Fibroblast of lung (primary cell): ENCODE measurements at regions not wholly inside any gene's neighbourhood (a gene's known extent, or its start where the extent isn't known, plus 50 kb on each side); places are given as distances from the start of the nearest gene placed in this dataset.

Source experiments
- DNase-seq, 2 donors: peaks; one replicate each; pipeline versions ENCODE4 v3.0.0 to v3.0.0-alpha.2; 2010; ENCODE audit warnings: low read depth in 2 of 2
- H2AFZ ChIP-seq: 2 replicates; pipeline ENCODE4 v1.5.1; 2012; ENCODE audit warnings: low read length, control low read depth, inconsistent platforms
- H3K27ac ChIP-seq: 2 replicates; pipeline ENCODE4 v1.5.1; 2011; ENCODE audit warnings: low read length, control low read depth; ENCODE audit not compliant: insufficient read depth
- H3K27me3 ChIP-seq: 2 replicates; pipeline ENCODE4 v1.5.1; 2011; ENCODE audit warnings: mild to moderate bottlenecking, low read length; ENCODE audit not compliant: control insufficient read depth, insufficient read depth
- H3K36me3 ChIP-seq: 2 replicates; pipeline ENCODE4 v1.5.1; 2011; ENCODE audit warnings: low read length; ENCODE audit not compliant: control insufficient read depth, insufficient read depth
- H3K4me1 ChIP-seq: 2 replicates; pipeline ENCODE4 v1.5.1; 2011; ENCODE audit warnings: low read length; ENCODE audit not compliant: control insufficient read depth, insufficient read depth; ENCODE audit errors: extremely low read depth
- H3K4me2 ChIP-seq: 2 replicates; pipeline ENCODE4 v1.5.1; 2011; ENCODE audit warnings: low read length, control low read depth; ENCODE audit not compliant: insufficient read depth; ENCODE audit errors: extremely low read depth
- H3K4me3 ChIP-seq, 4 experiments: fragments of 200-600 bp in 1 of 4; sonication (generic) in 1 of 4; replicated peaks in 1 of 4; 2 replicates each; pipeline ENCODE4 v1.5.1; 2011 to 2016; ENCODE audit warnings: low read length in 4 of 4, low read depth in 3 of 4, mild to moderate bottlenecking in 3 of 4, control low read depth in 2 of 4, inconsistent platforms in 1 of 4, mixed read lengths in 1 of 4; ENCODE audit not compliant: insufficient read depth in 1 of 4; ENCODE audit errors: control extremely low read depth in 1 of 4
- H3K79me2 ChIP-seq: 2 replicates; pipeline ENCODE4 v1.5.1; 2012; ENCODE audit warnings: mild to moderate bottlenecking, low read length, inconsistent platforms; ENCODE audit not compliant: control insufficient read depth, insufficient read depth
- H3K9ac ChIP-seq: 2 replicates; pipeline ENCODE4 v1.5.1; 2011; ENCODE audit warnings: mild to moderate bottlenecking, low read length, control low read depth; ENCODE audit not compliant: insufficient read depth
- H3K9me3 ChIP-seq: 2 replicates; pipeline ENCODE4 v1.5.1; 2012; ENCODE audit warnings: low read depth, low read length; ENCODE audit not compliant: control insufficient read depth, insufficient read depth
- H4K20me1 ChIP-seq: 2 replicates; pipeline ENCODE4 v1.5.1; 2011; ENCODE audit warnings: low read length; ENCODE audit not compliant: control insufficient read depth, insufficient read depth; ENCODE audit errors: extremely low read depth
- CTCF ChIP-seq, 2 donors: IDR thresholded peaks in 1 of 2; conservative IDR thresholded peaks in 1 of 2; 1 replicate in 1 of 2; 2 replicates in 1 of 2; pipeline ENCODE4 v1.5.1; 2011 to 2012; ENCODE audit warnings: low read length in 2 of 2, control low read depth in 1 of 2, inconsistent platforms in 1 of 2, low read depth in 1 of 2, mild to moderate bottlenecking in 1 of 2
- EZH2 ChIP-seq: IDR thresholded peaks from 2 replicates; pipeline ENCODE4 v1.5.1; 2012; ENCODE audit warnings: low read length, control low read depth, mild to moderate bottlenecking; ENCODE audit errors: missing control alignments

DNA sequence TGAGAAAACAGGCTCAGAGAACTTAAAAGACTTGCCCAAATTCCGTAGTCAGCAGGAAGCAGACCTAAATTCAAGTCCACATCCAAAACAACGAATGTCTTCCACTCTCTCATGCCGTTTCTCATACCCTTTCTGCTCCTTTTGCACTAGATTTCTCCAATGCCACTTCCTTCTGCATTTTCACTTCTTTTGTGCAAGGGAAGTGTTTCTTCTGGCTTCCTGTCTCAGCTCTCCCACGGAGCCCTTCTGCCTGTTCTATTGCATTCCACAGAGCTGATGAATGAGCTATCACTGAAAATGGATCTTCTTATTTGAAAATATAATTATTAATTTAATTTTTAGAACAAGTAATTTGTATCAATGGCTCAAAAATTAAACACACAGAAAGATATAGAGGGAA, 56.1 kb upstream of the STK24 start:
- Histone ChIP-seq H4K20me1 (no peaks in the 10 kb centered on the region), H3K9ac (no peak overlapping the region), H3K27me3 (no peaks in the 10 kb centered on the region), H3K9me3 (no peaks in the 10 kb centered on the region), H2AFZ (no peak overlapping the region), H3K79me2 (no peaks in the 10 kb centered on the region), H3K4me3 (no peak overlapping the region), H3K36me3 (no peaks in the 10 kb centered on the region), H3K27ac (no peak overlapping the region), H3K4me1 (no peaks in the 10 kb centered on the region), H3K4me2 (no peak overlapping the region)
- TF ChIP-seq EZH2, result no peak
- TF ChIP-seq CTCF (conservative IDR thresholded peaks at IDR 0.05 in 1 of 2, IDR thresholded peaks at IDR 0.05 in 1 of 2; ENCODE audit: low read depth in 1 of 2, low read length in 2 of 2), result no peak
- DNase-seq, result peak in 1 of 2 donors; percentile 11

GRCh38 chr13:98629055-98629454, 52.1 kb upstream of the STK24 start:
- Histone ChIP-seq H3K27me3 (no peaks in the 10 kb centered on the region), H3K36me3 (no peaks in the 10 kb centered on the region), H3K4me1 (no peaks in the 10 kb centered on the region), H3K27ac (no peak overlapping the region), H3K4me3 (no peak overlapping the region), H3K79me2 (no peaks in the 10 kb centered on the region), H3K4me2 (no peak overlapping the region), H2AFZ (no peak overlapping the region), H4K20me1 (no peaks in the 10 kb centered on the region), H3K9me3 (no peaks in the 10 kb centered on the region), H3K9ac (no peak overlapping the region)
- no peak for TF ChIP-seq EZH2
- TF ChIP-seq CTCF (conservative IDR thresholded peaks at IDR 0.05 in 1 of 2, IDR thresholded peaks at IDR 0.05 in 1 of 2; ENCODE audit: low read depth in 1 of 2, low read length in 2 of 2), result no peak
- DNase-seq, result no peak
